Stromal cell of bone marrow (primary cell): ENCODE measurements at regions not wholly inside any gene's neighbourhood (a gene's known extent, or its start where the extent isn't known, plus 50 kb on each side); places are given as distances from the start of the nearest gene placed in this dataset.
A peak's percentile ranks its signal among the peaks of the same experiment; 100 is the strongest.

Experiments
- DNase-seq: peaks from one replicate; pipeline ENCODE4 v3.0.0-alpha.2; 2012; ENCODE audit warnings: low read depth

- no peak for DNase-seq
These were observed 230.7 kb downstream of the NDFIP2 start for GRCh38 chr13:79711631-79712030.

DNA sequence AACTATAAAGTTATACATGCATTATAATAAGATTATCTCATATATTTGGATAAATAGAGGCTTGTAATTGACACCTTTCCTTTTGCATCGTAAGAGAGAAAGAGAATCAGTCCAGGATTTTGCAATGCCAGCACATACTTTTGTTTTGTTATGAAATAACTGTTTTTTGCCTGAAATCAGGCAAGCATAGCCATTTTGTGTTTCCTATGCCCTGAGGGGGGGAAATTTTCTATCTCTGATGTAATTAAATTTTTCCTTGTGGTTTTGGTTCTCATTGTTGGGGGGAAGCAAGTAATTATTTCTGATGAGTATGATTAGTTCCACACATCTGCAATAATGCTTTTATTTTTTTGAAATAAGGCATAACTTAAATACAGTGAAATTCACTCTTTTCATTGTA is 229.4 kb downstream of the NDFIP2 start:
- DNase-seq, result no peak

GRCh38 chr13:79709471-79709870 is 228.5 kb downstream of the NDFIP2 start:
- DNase-seq, result no peak

GRCh38 chr13:79703772-79704171 is 222.8 kb downstream of the NDFIP2 start:
- no peak for DNase-seq

- DNase-seq, result no peak
These were observed 214.8 kb downstream of the NDFIP2 start for GRCh38 chr13:79695754-79696153.

- DNase-seq, result no peak
These were observed 211.9 kb downstream of the NDFIP2 start for GRCh38 chr13:79692846-79693245.

GRCh38 chr13:79691826-79692225 is 210.9 kb downstream of the NDFIP2 start:
- no peak for DNase-seq

DNA sequence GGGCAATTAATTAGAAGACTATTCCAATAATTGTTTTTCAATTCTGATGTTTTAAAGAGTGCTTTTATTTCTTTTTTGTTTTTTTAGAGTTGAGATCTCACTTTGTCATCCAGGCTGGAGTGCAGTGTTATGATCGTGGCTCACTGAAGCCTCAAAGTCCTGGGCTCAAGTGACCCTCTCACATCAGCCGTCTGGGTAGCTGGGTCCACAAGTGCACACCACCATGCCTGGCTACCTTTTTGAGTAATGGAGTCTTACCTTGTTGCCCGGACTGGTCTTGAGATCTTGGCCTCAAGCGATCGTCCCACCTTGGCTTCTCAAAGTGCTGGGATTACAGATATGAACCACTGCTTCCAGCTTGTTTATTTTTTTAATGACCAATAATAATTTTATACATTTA is 207.8 kb downstream of the NDFIP2 start:
- no peak for DNase-seq

- DNase-seq, result no peak
These were observed 205.5 kb downstream of the NDFIP2 start for GRCh38 chr13:79686441-79686840.

- DNase-seq, result no peak
These were observed 203.4 kb downstream of the NDFIP2 start for GRCh38 chr13:79684371-79684770.

DNA sequence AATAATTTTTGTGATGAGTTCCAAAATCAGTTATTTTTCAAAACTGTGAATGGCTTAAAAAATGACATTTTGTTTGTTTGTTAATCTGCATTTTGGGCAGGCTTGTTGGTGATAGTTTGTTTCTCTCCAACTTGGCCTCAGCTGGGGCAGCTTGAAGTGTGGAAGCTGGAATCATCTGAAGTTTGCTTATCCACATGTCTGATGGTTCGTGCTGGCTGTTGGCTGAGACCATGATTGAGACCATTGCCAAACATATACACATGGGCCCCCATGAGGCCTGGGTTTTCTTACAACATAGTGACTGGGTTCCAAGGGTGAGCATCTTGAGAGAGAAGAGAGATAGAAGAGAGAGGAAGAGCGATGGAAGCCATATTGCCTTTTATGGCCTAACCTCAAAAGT is 201.2 kb downstream of the NDFIP2 start:
- DNase-seq, result no peak

- no peak for DNase-seq
These were observed 200.1 kb downstream of the NDFIP2 start for GRCh38 chr13:79681069-79681468.

DNA sequence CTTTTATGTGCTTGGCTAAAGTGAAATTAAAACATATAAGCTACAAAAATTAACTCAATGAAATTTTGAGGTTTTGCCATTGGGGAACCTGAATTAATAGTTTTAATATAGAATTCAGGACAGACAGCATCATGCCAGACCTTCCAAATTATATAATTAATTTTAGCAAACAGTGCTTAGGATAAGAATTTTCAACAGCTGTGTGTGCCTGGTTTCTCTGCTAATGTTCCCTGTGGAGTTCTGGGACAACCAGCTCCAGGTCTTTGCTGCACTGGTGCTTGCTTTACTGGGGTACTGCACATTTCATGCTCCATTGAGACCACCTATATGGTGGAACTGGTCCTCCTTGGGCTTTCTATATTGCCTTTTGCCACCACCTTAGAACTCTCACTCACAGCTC is 199.5 kb downstream of the NDFIP2 start:
- no peak for DNase-seq

DNA sequence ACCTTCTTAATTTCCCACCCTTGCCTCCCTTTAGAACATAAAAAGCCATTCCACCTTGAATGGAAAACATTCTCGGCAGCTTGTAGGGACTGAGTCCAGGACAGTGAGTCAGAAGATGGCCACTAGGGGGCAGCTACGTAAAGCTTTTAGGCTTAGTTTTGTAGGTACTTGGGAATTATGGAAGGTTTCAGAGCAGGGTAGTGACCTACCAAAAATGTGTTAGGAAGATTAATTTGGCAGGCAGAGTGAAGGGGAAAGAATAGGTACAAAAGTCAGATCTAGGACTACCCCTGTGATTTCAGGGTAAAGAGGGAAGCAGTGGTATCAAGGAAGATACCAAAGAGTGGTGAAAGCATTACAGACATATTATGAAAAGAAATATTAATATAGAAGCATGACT is 198.4 kb downstream of the NDFIP2 start:
- peak; percentile 43 for DNase-seq

GRCh38 chr13:79678100-79678499 is 197.1 kb downstream of the NDFIP2 start:
- DNase-seq, result no peak

DNA sequence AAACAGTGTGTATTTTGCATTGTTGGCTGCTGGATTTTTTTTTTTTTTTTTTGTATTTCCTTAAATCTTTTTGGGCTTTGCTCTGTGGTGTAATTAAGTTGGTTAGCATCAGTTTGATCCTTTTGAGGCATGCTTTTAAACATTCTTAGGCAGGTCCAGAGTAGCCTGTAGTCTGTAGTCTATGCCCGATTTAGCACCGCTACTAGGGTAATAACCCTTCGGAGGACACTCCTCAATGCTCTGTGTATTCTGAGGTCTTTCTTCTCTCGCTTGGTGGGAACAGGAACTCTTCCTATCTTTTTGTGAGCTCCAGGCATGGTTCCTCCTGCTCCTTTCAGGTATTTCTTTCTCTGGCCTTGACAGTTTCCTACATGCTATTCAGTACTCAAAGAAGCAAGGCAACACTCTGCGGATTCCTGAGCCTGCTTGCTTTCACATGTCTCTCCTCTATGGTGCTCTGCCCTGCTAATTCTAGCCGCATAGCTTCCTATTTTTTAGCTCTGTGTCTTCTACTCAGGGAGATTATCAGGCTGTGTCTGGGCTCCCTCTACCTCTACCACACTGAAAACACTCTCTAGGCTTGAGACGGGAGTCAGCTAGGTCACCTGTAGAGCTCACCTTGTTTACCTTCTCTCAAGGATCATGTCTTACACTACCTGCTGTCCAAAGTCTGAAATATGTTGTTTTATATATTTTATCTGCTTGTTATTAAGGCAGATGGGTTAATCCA is 195.1 kb downstream of the NDFIP2 start:
- no peak for DNase-seq

GRCh38 chr13:79674765-79675515 is 194.0 kb downstream of the NDFIP2 start:
- DNase-seq, result no peak

GRCh38 chr13:79673993-79674377 is 193.0 kb downstream of the NDFIP2 start:
- no peak for DNase-seq

GRCh38 chr13:79673310-79673992 is 192.5 kb downstream of the NDFIP2 start:
- no peak for DNase-seq

DNA sequence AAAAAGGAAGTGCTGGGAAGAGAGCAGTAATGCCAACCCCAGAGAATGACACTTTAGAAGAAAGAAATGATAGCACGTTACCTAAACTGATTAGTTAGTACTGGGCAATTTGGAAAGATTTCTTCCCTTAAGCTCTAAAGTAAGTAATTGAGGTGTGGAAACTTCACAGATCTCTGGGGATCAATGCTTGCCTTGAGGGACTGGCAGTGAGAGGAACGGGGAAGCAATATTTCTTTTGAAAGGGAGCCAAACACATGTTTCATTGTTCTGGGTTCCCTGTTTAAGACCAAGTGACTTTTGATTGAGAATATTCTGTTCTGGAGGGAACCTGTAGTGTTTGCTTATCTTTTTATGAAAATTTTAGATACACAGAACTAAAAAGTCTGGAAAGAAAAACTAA is 190.5 kb downstream of the NDFIP2 start:
- no peak for DNase-seq

- no peak for DNase-seq
These were observed 187.3 kb downstream of the NDFIP2 start for GRCh38 chr13:79668201-79668752.

DNA sequence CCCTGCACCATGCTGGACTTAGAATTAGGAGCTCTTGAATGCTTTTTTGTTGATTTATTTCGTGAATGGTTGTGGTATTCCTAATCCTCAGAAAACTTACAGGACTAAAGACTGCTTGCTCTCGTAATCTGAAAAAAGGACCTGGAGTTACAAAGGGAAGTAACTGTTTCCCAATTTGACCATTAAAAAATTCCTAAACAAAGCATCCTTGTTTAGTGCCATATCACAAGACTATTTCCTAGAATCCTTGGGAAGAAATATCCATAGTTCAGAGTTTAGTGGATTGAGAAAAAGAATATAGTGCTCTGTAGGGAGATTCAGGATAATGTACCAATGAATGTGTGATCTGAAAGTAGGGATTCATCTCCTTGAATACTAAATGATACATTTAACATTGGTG is 186.8 kb downstream of the NDFIP2 start:
- DNase-seq, result no peak
